GM12874 (cell line): ENCODE measurements at regions not wholly inside any gene's neighbourhood (a gene's known extent, or its start where the extent isn't known, plus 50 kb on each side); places are given as distances from the start of the nearest gene placed in this dataset.

Experiments used
- TF ChIP-seq, protein P1 (sequence below): IDR thresholded peaks from 2 replicates; pipeline ENCODE4 v1.5.1; 2011; ENCODE audit warnings: low read depth, mild to moderate bottlenecking, control low read depth, low read length, moderate library complexity; ENCODE audit not compliant: insufficient read depth

DNA sequence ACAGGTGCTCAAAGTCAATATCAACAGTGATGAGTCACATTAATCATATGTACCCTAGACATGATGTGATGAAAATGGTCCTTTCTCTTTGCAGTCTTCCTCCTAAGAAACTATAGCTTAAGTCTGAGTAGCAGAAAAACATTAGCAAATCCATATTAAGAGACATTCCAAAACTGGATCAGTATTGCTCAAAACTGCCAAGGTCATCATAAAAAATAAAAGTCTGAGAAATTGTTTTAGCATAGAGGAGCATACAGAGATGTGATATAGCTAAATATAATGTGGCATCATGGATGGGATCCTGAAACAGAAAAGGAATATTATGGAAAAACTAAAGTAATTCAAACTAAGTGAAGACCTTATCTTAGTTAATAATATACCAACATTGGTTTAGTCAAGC is 1316.1 kb downstream of the SUCLG1 start:
- TF ChIP-seq, protein P1, sequence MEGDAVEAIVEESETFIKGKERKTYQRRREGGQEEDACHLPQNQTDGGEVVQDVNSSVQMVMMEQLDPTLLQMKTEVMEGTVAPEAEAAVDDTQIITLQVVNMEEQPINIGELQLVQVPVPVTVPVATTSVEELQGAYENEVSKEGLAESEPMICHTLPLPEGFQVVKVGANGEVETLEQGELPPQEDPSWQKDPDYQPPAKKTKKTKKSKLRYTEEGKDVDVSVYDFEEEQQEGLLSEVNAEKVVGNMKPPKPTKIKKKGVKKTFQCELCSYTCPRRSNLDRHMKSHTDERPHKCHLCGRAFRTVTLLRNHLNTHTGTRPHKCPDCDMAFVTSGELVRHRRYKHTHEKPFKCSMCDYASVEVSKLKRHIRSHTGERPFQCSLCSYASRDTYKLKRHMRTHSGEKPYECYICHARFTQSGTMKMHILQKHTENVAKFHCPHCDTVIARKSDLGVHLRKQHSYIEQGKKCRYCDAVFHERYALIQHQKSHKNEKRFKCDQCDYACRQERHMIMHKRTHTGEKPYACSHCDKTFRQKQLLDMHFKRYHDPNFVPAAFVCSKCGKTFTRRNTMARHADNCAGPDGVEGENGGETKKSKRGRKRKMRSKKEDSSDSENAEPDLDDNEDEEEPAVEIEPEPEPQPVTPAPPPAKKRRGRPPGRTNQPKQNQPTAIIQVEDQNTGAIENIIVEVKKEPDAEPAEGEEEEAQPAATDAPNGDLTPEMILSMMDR, result no peak

DNA sequence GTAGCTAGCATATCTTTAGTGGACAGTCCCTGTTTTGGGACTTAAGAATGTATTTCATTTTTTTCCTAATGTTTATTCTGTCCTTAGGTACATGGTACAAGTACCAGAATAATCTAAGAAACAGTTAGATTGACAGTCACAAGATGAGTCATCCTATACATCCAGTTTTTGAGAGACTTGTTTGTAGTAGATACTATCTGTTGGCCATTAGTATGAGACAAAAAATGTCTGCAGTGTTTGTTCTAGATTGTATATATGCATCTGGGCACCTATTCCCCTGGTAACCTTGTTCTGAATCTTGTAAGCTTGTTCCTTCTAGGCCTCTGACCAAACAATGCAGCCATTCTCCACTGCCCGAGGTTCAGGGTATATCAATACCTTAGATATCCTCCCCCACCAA is 1343.5 kb downstream of the SUCLG1 start:
- TF ChIP-seq, protein P1, result no peak

DNA sequence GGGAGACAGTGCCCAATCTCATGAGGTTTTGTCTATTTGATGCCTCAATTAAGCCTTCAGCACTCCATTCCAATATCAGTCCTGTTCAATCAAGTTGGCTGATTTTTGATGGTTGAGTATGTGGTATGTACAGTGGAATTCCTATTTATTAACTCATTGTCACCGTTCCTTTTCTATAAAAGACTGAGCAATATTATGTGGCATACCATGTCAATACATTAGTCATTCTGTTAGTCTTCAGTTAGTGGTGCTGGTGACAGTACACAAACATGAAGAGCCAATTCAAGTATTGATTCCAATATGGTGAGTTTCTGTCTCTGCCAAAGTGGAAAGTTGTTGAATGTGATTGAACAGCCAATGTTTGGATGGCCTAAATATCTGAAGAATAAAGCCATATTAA is 1343.9 kb downstream of the SUCLG1 start:
- TF ChIP-seq, protein P1, result no peak

DNA sequence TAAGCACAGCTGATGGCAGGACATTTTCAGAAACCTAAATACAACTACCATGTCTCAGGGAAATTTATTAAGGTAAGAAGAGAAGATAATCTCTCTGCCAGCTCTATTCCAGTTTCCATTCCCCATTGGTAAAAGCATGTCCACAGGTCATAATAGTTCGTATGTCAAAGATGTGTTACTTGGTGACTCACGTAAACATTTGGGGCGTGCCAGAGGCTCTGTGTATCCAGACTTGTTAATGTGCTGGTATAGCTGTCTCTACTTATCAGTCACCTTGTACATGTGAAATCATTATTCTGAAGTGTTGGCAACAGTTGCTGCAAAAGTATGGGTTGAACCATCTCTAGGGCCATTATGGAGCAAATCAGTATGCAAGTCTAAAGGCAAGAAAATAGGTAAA is 1345.1 kb downstream of the SUCLG1 start:
- TF ChIP-seq, protein P1, result no peak

DNA sequence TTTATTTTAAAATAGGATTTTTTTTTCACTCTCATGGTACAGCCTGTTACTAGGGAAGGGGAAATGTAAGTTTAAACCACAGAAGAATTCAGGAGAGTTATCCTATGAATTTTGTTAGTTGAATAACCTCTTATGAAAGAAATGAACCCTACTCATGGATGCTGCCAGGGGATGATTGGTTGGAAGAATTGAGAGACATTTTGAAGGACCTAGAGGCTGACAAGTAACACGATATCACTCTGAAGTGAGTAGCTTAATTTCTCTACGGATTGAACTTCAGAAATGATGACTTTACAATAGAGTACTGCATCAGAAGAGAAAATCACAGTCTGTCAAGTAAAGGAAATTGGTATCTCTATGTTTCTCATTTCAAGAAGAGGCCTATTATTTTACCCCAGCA is 1346.2 kb downstream of the SUCLG1 start:
- TF ChIP-seq, protein P1, result no peak

DNA sequence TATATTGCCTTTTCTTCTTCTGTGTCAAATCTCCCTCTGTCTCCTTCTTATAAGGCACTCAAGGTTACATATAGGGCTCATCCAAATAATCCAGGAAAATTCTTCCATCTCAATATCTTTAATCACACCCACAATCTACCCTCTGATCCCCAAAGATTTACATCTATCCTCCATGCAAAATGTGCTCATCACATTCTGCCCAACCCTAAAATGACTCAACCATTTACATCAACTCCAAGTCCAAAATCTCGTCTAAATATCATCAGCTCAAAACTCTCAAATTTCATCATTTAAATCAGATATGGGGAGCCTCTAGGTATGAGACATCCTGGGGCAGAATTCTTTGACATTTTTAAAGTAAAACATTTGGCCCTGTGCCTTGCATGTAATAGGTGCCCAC is 1349.8 kb downstream of the SUCLG1 start:
- TF ChIP-seq, protein P1, result no peak

DNA sequence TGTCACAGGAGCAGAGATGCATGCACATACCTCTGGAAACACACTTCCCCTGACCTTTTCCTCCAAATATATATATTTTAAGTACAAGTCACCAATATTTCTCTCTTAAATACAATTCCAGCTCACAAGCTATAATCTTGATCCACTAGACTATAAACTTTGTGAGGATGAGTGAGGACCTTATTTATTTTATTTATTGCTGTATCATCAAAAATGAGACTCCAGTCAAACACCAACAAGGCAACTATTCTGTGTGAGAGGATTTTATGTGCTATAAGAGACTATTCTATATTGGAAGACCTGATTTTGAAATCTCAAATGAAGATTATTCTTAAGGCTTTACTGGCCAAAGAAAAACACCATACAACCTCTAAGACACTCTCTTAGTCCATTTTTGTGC is 1352.2 kb downstream of the SUCLG1 start:
- TF ChIP-seq, protein P1, result no peak

DNA sequence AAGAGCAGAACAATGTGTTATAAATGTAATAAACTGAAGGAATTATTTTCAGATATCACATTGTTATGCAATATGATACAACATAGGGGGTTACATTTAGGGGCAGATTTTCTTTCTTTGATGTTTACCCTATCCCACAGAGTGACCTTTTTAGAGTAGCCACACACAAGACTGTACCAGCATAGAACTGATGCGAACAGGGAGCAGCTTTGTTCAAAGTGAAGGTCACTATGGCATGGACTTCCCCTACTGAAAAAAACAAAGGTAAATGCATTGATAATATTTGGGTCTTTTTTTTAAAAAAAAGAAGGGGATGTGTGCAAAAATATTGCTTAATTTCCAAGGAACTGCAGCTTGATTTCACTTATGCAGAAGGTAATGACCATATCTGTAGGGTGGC is 1354.9 kb downstream of the SUCLG1 start:
- TF ChIP-seq, protein P1, result no peak
